ENCODE measurements at regions not wholly inside any gene's neighbourhood (a gene's known extent, or its start where the extent isn't known, plus 50 kb on each side); places are given as distances from the start of the nearest gene placed in this dataset.
"Not testable (repeated sequence)": the region's sequence is repeated elsewhere in the genome, so short reads cannot be mapped to it uniquely, and the experiment has no call there.

GRCh38 chr5:135264451-135265440 is 134.3 kb downstream of the MACROH2A1 start:
- no peak overlapping the region for H3K9ac ChIP-seq (ENCODE audit: low read depth, low read length)
- no peaks in the 10 kb centered on the region for H3K36me3 ChIP-seq (ENCODE audit: insufficient read depth, low read length)
- no peaks in the 10 kb centered on the region for H3K27me3 ChIP-seq (ENCODE audit: insufficient read depth, low read length)
- no peak overlapping the region for H3K4me3 ChIP-seq (ENCODE audit: low read length)
- H3K27ac ChIP-seq (ENCODE audit: low read depth, low read length) = no peak overlapping the region
- H3K4me1 ChIP-seq (ENCODE audit: insufficient read depth, low read length) = no peaks in the 10 kb centered on the region
- 89% methylated on average over 17 of the region's 17 CpGs for WGBS
- peaks cover 9% of the 10 kb centered on the region; the same call in 1 of the 2 replicates for H3K9me3 ChIP-seq (ENCODE audit: insufficient read depth, low read depth, low read length)

- H3K9me3 ChIP-seq (ENCODE audit: insufficient read depth, low read depth, low read length) = peaks cover 12% of the 10 kb centered on the region; the same call in 1 of the 2 replicates
- 90% methylated on average over 17 of the region's 17 CpGs for WGBS
These were observed 135.9 kb downstream of the MACROH2A1 start for GRCh38 chr5:135263022-135263668.

GRCh38 chr5:135262364-135262763 is 136.7 kb downstream of the MACROH2A1 start:
- H3K27me3 ChIP-seq (ENCODE audit: insufficient read depth, low read length) = no peaks in the 10 kb centered on the region
- no peak overlapping the region for H3K27ac ChIP-seq (ENCODE audit: low read depth, low read length)
- H3K4me3 ChIP-seq (ENCODE audit: low read length) = no peak overlapping the region
- H3K4me1 ChIP-seq (ENCODE audit: insufficient read depth, low read length) = no peaks in the 10 kb centered on the region
- 94% methylated on average over 5 of the region's 5 CpGs for WGBS
- H3K9ac ChIP-seq (ENCODE audit: low read depth, low read length) = no peak overlapping the region
- no peaks in the 10 kb centered on the region for H3K36me3 ChIP-seq (ENCODE audit: insufficient read depth, low read length)
- peaks cover 12% of the 10 kb centered on the region; the same call in 1 of the 2 replicates for H3K9me3 ChIP-seq (ENCODE audit: insufficient read depth, low read depth, low read length)

More at GRCh38 chr5:135263022-135263668, 135.9 kb downstream of the MACROH2A1 start:
- no peak overlapping the region for H3K27ac ChIP-seq (ENCODE audit: low read depth, low read length)
- no peaks in the 10 kb centered on the region for H3K27me3 ChIP-seq (ENCODE audit: insufficient read depth, low read length)
- H3K9ac ChIP-seq (ENCODE audit: low read depth, low read length) = no peak overlapping the region
- H3K4me1 ChIP-seq (ENCODE audit: insufficient read depth, low read length) = no peaks in the 10 kb centered on the region
- no peak overlapping the region for H3K4me3 ChIP-seq (ENCODE audit: low read length)
- no peaks in the 10 kb centered on the region for H3K36me3 ChIP-seq (ENCODE audit: insufficient read depth, low read length)

GRCh38 chr5:135260108-135260507 is 138.9 kb downstream of the MACROH2A1 start:
- H3K36me3 ChIP-seq (ENCODE audit: insufficient read depth, low read length); H3K9ac ChIP-seq (ENCODE audit: low read depth, low read length); H3K27ac ChIP-seq (ENCODE audit: low read depth, low read length); H3K27me3 ChIP-seq (ENCODE audit: insufficient read depth, low read length); H3K4me1 ChIP-seq (ENCODE audit: insufficient read depth, low read length); H3K4me3 ChIP-seq (ENCODE audit: low read length): not testable (repeated sequence)
- H3K9me3 ChIP-seq (ENCODE audit: insufficient read depth, low read depth, low read length) = peaks cover 12% of the 10 kb centered on the region; the same call in 1 of the 2 replicates

- WGBS = 90% methylated on average over 4 of the region's 4 CpGs
- no peak overlapping the region for H3K4me3 ChIP-seq (ENCODE audit: low read length)
- no peak overlapping the region for H3K9ac ChIP-seq (ENCODE audit: low read depth, low read length)
- H3K27ac ChIP-seq (ENCODE audit: low read depth, low read length) = no peak overlapping the region
- H3K4me1 ChIP-seq (ENCODE audit: insufficient read depth, low read length) = no peaks in the 10 kb centered on the region
- no peaks in the 10 kb centered on the region for H3K27me3 ChIP-seq (ENCODE audit: insufficient read depth, low read length)
- H3K36me3 ChIP-seq (ENCODE audit: insufficient read depth, low read length) = no peaks in the 10 kb centered on the region
- H3K9me3 ChIP-seq (ENCODE audit: insufficient read depth, low read depth, low read length) = peaks cover 3% of the 10 kb centered on the region; the same call in 1 of the 2 replicates
These were observed 143.4 kb downstream of the MACROH2A1 start for GRCh38 chr5:135255461-135256178.

- Histone ChIP-seq H3K4me3 (ENCODE audit: low read length) (no peak overlapping the region), H3K4me1 (ENCODE audit: insufficient read depth, low read length) (no peaks in the 10 kb centered on the region), H3K27me3 (ENCODE audit: insufficient read depth, low read length) (no peaks in the 10 kb centered on the region), H3K27ac (ENCODE audit: low read depth, low read length) (no peak overlapping the region), H3K9ac (ENCODE audit: low read depth, low read length) (no peak overlapping the region), H3K36me3 (ENCODE audit: insufficient read depth, low read length) (no peaks in the 10 kb centered on the region), H3K9me3 (ENCODE audit: insufficient read depth, low read depth, low read length) (no peaks in the 10 kb centered on the region)
- 69% methylated on average over 4 of the region's 4 CpGs for WGBS
These were observed 144.8 kb downstream of the MACROH2A1 start for GRCh38 chr5:135254183-135254582.

- Histone ChIP-seq H3K27ac (ENCODE audit: low read depth, low read length) (no peak overlapping the region), H3K9ac (ENCODE audit: low read depth, low read length) (no peak overlapping the region), H3K36me3 (ENCODE audit: insufficient read depth, low read length) (no peaks in the 10 kb centered on the region), H3K4me1 (ENCODE audit: insufficient read depth, low read length) (no peaks in the 10 kb centered on the region), H3K9me3 (ENCODE audit: insufficient read depth, low read depth, low read length) (no peaks in the 10 kb centered on the region), H3K27me3 (ENCODE audit: insufficient read depth, low read length) (no peaks in the 10 kb centered on the region), H3K4me3 (ENCODE audit: low read length) (no peak overlapping the region)
- WGBS = 90% methylated on average over 8 of the region's 8 CpGs
These were observed 145.3 kb downstream of the MACROH2A1 start for GRCh38 chr5:135253601-135254178.

GRCh38 chr5:135251093-135251492 is 147.9 kb downstream of the MACROH2A1 start:
- no peaks in the 10 kb centered on the region for H3K9me3 ChIP-seq (ENCODE audit: insufficient read depth, low read depth, low read length)
- H3K36me3 ChIP-seq (ENCODE audit: insufficient read depth, low read length) = no peaks in the 10 kb centered on the region
- 95% methylated on average over 7 of the region's 8 CpGs for WGBS
- no peaks in the 10 kb centered on the region for H3K27me3 ChIP-seq (ENCODE audit: insufficient read depth, low read length)
- H3K4me1 ChIP-seq (ENCODE audit: insufficient read depth, low read length) = 0 out of 2 replicates have a peak, but pooled peaks cover 4% of the 10 kb centered on the region
- no peak overlapping the region for H3K27ac ChIP-seq (ENCODE audit: low read depth, low read length)
- no peak overlapping the region for H3K4me3 ChIP-seq (ENCODE audit: low read length)
- H3K9ac ChIP-seq (ENCODE audit: low read depth, low read length) = no peak overlapping the region

- Histone ChIP-seq H3K9ac (ENCODE audit: low read depth, low read length) (no peak overlapping the region), H3K4me1 (ENCODE audit: insufficient read depth, low read length) (0 out of 2 replicates have a peak, but pooled peaks cover 4% of the 10 kb centered on the region), H3K4me3 (ENCODE audit: low read length) (no peak overlapping the region), H3K9me3 (ENCODE audit: insufficient read depth, low read depth, low read length) (no peaks in the 10 kb centered on the region), H3K36me3 (ENCODE audit: insufficient read depth, low read length) (no peaks in the 10 kb centered on the region), H3K27me3 (ENCODE audit: insufficient read depth, low read length) (no peaks in the 10 kb centered on the region), H3K27ac (ENCODE audit: low read depth, low read length) (no peak overlapping the region)
- 90% methylated on average over 3 of the region's 4 CpGs for WGBS
These were observed 148.4 kb downstream of the MACROH2A1 start for GRCh38 chr5:135250671-135251070.

- Histone ChIP-seq H3K4me1 (ENCODE audit: insufficient read depth, low read length) (peaks cover 4% of the 10 kb centered on the region; the same call in 1 of the 2 replicates), H3K4me3 (ENCODE audit: low read length) (no peak overlapping the region), H3K36me3 (ENCODE audit: insufficient read depth, low read length) (no peaks in the 10 kb centered on the region), H3K9me3 (ENCODE audit: insufficient read depth, low read depth, low read length) (no peaks in the 10 kb centered on the region), H3K27me3 (ENCODE audit: insufficient read depth, low read length) (no peaks in the 10 kb centered on the region), H3K27ac (ENCODE audit: low read depth, low read length) (no peak overlapping the region), H3K9ac (ENCODE audit: low read depth, low read length) (no peak overlapping the region)
- 91% methylated on average over 5 of the region's 5 CpGs for WGBS
These were observed 149.4 kb downstream of the MACROH2A1 start for GRCh38 chr5:135249658-135250057.
